ENCODE measurements at regions not wholly inside any gene's neighbourhood (a gene's known extent, or its start where the extent isn't known, plus 50 kb on each side); places are given as distances from the start of the nearest gene placed in this dataset.

GRCh38 chr13:90258129-90258528 is 1089.4 kb upstream of the MIR17HG start:
- Histone ChIP-seq H3K27me3 (no peaks in the 10 kb centered on the region), H2AFZ (replicated peaks) (no peak overlapping the region), H3K4me3 (no peak overlapping the region), H3K9me3 (ENCODE audit: low read depth) (no peaks in the 10 kb centered on the region), H3K9ac (no peak overlapping the region), H4K20me1 (ENCODE audit: low read depth) (no peaks in the 10 kb centered on the region), H3K27ac (no peak overlapping the region), H3K79me2 (ENCODE audit: low read depth) (no peaks in the 10 kb centered on the region), H3K4me1 (no peaks in the 10 kb centered on the region), H3K36me3 (no peaks in the 10 kb centered on the region), H3K4me2 (no peak overlapping the region), H3F3A (ENCODE audit: low read depth) (no peaks in the 10 kb centered on the region)
- Mint-ChIP-seq H3K4me3 (no peak overlapping the region), H3K4me1 (no peaks in the 10 kb centered on the region), H3K27me3 (ENCODE audit: insufficient read depth, low read depth) (peaks cover 3% of the 10 kb centered on the region), H3K27ac (no peak overlapping the region), H3K36me3 (peaks cover 7% of the 10 kb centered on the region), H3K9me3 (peaks cover 11% of the 10 kb centered on the region)
- DNase-seq (ENCODE audit: low spot score): no peak
- no peak for TF ChIP-seq EZH2 (IDR thresholded peaks at IDR 0.05)

DNA sequence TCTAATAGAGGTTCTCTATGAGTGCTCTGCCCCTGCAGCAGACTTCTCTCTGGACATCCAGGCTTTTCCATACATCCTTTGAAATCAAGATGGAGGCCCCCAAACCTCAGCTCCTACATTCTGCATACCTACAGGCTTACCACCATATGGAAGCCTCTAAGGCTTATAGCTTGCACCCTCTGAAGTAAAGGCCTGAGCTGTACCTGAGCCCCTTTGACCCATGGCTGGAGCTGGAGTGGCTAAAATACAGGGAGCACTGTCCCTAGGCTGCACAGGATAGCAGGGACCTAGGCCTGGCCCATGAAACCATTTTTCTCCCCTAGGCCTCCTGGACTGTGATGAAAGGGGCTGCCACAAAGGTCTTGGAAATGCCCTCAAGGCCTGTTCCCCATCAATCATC is 1086.1 kb upstream of the MIR17HG start:
- Mint-ChIP-seq H3K27me3 (ENCODE audit: insufficient read depth, low read depth) (peaks cover 3% of the 10 kb centered on the region), H3K4me1 (no peaks in the 10 kb centered on the region), H3K27ac (no peak overlapping the region), H3K36me3 (peaks cover 3% of the 10 kb centered on the region), H3K9me3 (peaks cover 11% of the 10 kb centered on the region), H3K4me3 (no peak overlapping the region)
- no peaks in the 10 kb centered on the region for H3K9me3 ChIP-seq (ENCODE audit: low read depth)
- H3K4me3 ChIP-seq: no peak overlapping the region
- no peak for DNase-seq (ENCODE audit: low spot score)
- no peaks in the 10 kb centered on the region for H3K4me1 ChIP-seq
- H3F3A ChIP-seq (ENCODE audit: low read depth): no peaks in the 10 kb centered on the region
- H3K4me2 ChIP-seq: no peak overlapping the region
- no peaks in the 10 kb centered on the region for H3K36me3 ChIP-seq
- no peak overlapping the region for H2AFZ ChIP-seq (replicated peaks)
- TF ChIP-seq, protein P1, sequence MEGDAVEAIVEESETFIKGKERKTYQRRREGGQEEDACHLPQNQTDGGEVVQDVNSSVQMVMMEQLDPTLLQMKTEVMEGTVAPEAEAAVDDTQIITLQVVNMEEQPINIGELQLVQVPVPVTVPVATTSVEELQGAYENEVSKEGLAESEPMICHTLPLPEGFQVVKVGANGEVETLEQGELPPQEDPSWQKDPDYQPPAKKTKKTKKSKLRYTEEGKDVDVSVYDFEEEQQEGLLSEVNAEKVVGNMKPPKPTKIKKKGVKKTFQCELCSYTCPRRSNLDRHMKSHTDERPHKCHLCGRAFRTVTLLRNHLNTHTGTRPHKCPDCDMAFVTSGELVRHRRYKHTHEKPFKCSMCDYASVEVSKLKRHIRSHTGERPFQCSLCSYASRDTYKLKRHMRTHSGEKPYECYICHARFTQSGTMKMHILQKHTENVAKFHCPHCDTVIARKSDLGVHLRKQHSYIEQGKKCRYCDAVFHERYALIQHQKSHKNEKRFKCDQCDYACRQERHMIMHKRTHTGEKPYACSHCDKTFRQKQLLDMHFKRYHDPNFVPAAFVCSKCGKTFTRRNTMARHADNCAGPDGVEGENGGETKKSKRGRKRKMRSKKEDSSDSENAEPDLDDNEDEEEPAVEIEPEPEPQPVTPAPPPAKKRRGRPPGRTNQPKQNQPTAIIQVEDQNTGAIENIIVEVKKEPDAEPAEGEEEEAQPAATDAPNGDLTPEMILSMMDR (IDR thresholded peaks at IDR 0.05): no peak
- no peak for TF ChIP-seq EZH2 (IDR thresholded peaks at IDR 0.05)
- TF ChIP-seq EZH2phosphoT487 (IDR thresholded peaks at IDR 0.05): no peak
- H3K9ac ChIP-seq: no peak overlapping the region
- no peaks in the 10 kb centered on the region for H4K20me1 ChIP-seq (ENCODE audit: low read depth)
- no peak overlapping the region for H3K27ac ChIP-seq
- H3K27me3 ChIP-seq: no peaks in the 10 kb centered on the region
- H3K79me2 ChIP-seq (ENCODE audit: low read depth): no peaks in the 10 kb centered on the region

- H3K27me3 ChIP-seq: no peaks in the 10 kb centered on the region
- TF ChIP-seq EZH2phosphoT487 (IDR thresholded peaks at IDR 0.05) (no peak), EZH2 (IDR thresholded peaks at IDR 0.05) (no peak)
- TF ChIP-seq, protein P1 (IDR thresholded peaks at IDR 0.05): no peak
- no peaks in the 10 kb centered on the region for H3K36me3 Mint-ChIP-seq
Measured at GRCh38 chr13:90270226-90270625, 1077.3 kb upstream of the MIR17HG start.

DNA sequence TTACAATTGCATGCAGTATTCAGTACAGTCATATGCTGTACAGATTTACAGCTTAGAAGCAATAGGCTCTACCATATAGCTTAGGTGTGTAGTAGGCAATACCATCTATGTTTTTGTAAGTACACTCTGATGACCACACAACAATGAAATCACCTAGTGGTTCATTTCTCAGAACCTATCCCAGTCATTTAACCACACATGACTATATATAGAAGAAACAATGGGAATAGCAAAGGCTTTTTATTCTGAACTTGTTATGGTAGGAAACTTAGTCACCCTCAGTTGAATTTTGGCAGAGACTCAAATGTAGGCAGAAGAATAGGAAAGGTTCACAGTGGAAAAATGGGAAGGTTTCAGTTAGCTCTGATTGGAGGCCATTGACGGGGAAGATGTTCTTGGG is 1075.1 kb upstream of the MIR17HG start:
- H3K36me3 Mint-ChIP-seq: no peaks in the 10 kb centered on the region

More at GRCh38 chr13:90270226-90270625, 1077.3 kb upstream of the MIR17HG start:
- no peak overlapping the region for H2AFZ ChIP-seq (replicated peaks)
- Mint-ChIP-seq H3K27me3 (ENCODE audit: insufficient read depth, low read depth) (no peaks in the 10 kb centered on the region), H3K9me3 (peaks cover 8% of the 10 kb centered on the region), H3K4me3 (no peak overlapping the region), H3K4me1 (no peaks in the 10 kb centered on the region), H3K27ac (no peak overlapping the region)
- no peak overlapping the region for H3K9ac ChIP-seq
- H3K4me2 ChIP-seq: no peak overlapping the region
- no peaks in the 10 kb centered on the region for H3K36me3 ChIP-seq
- no peak overlapping the region for H3K27ac ChIP-seq
- H4K20me1 ChIP-seq (ENCODE audit: low read depth): no peaks in the 10 kb centered on the region
- DNase-seq (ENCODE audit: low spot score): no peak
- no peaks in the 10 kb centered on the region for H3K79me2 ChIP-seq (ENCODE audit: low read depth)
- H3K4me1 ChIP-seq: no peaks in the 10 kb centered on the region
- H3K9me3 ChIP-seq (ENCODE audit: low read depth): no peaks in the 10 kb centered on the region
- H3F3A ChIP-seq (ENCODE audit: low read depth): no peaks in the 10 kb centered on the region
- no peak overlapping the region for H3K4me3 ChIP-seq

More for the DNA sequence above, 1075.1 kb upstream of the MIR17HG start:
- Histone ChIP-seq H3F3A (ENCODE audit: low read depth) (no peaks in the 10 kb centered on the region), H3K36me3 (no peaks in the 10 kb centered on the region), H3K4me2 (no peak overlapping the region), H3K27me3 (no peaks in the 10 kb centered on the region), H3K4me3 (no peak overlapping the region), H3K4me1 (no peaks in the 10 kb centered on the region), H3K79me2 (ENCODE audit: low read depth) (no peaks in the 10 kb centered on the region), H3K27ac (no peak overlapping the region), H3K9ac (no peak overlapping the region), H3K9me3 (ENCODE audit: low read depth) (no peaks in the 10 kb centered on the region), H2AFZ (replicated peaks) (no peak overlapping the region), H4K20me1 (ENCODE audit: low read depth) (no peaks in the 10 kb centered on the region)
- no peak overlapping the region for H3K4me3 Mint-ChIP-seq
- H3K4me1 Mint-ChIP-seq: no peaks in the 10 kb centered on the region
- peaks cover 8% of the 10 kb centered on the region for H3K9me3 Mint-ChIP-seq
- no peak for DNase-seq (ENCODE audit: low spot score)
- TF ChIP-seq, protein P1 (IDR thresholded peaks at IDR 0.05): no peak
- TF ChIP-seq EZH2phosphoT487 (IDR thresholded peaks at IDR 0.05) (no peak), EZH2 (IDR thresholded peaks at IDR 0.05) (no peak)
- H3K27ac Mint-ChIP-seq: no peak overlapping the region
- H3K27me3 Mint-ChIP-seq (ENCODE audit: insufficient read depth, low read depth): no peaks in the 10 kb centered on the region

Data from neural progenitor cell (in vitro differentiated cells).